ENCODE measurements at regions not wholly inside any gene's neighbourhood (a gene's known extent, or its start where the extent isn't known, plus 50 kb on each side); places are given as distances from the start of the nearest gene placed in this dataset.

GRCh38 chr18:40049716-40050115 lies 1905.3 kb upstream of the PIK3C3 start:
- Histone ChIP-seq H3K9me3 (replicated peaks; ENCODE audit: control insufficient read depth, insufficient read depth, low read length) (no peaks in the 10 kb centered on the region), H3K9me1 (replicated peaks; ENCODE audit: control insufficient read depth, extremely low read depth, insufficient read depth, low read length) (no peaks in the 10 kb centered on the region), H3K79me2 (ENCODE audit: control insufficient read depth, insufficient read depth, low read length) (no peaks in the 10 kb centered on the region), H3K27me3 (ENCODE audit: control insufficient read depth in 2 of 2, insufficient read depth in 2 of 2, low read length in 2 of 2) (no peaks in the 10 kb centered on the region), H3K9ac (replicated peaks; ENCODE audit: extremely low read depth, insufficient read depth, low read length) (no peak overlapping the region), H3K4me2 (ENCODE audit: insufficient read depth, low read length) (no peak overlapping the region), H4K20me1 (replicated peaks; ENCODE audit: control insufficient read depth, extremely low read depth, insufficient read depth, low read length) (no peaks in the 10 kb centered on the region), H3K4me1 (ENCODE audit: control insufficient read depth, extremely low read depth, insufficient read depth, low read length) (no peaks in the 10 kb centered on the region), H2AFZ (ENCODE audit: low read depth, low read length) (no peak overlapping the region), H3K27ac (ENCODE audit: insufficient read depth, low read depth, low read length) (no peak overlapping the region), H3K4me3 (replicated peaks in 1 of 3; ENCODE audit: insufficient read depth in 1 of 3, low read depth in 1 of 3, low read length in 3 of 3) (no peak overlapping the region), H3K36me3 (ENCODE audit: control insufficient read depth in 2 of 2, extremely low read depth in 1 of 2, insufficient read depth in 2 of 2, low read length in 2 of 2) (no peaks in the 10 kb centered on the region)
- ChIA-PET POLR2A (no interaction called here), CTCF (no interaction called here)
- no TSS peak for BruUV-seq (replicated peaks)
- dilution Hi-C loops (cut with MboI; ENCODE audit: extremely low pct_ligation_motif_present, low sequenced_read_pairs), result no loop called here
- intact Hi-C loops (cut with micrococcal nuclease), result no loop called here
- no peak for TF ChIP-seq JUN (IDR thresholded peaks at IDR 0.05; ENCODE audit: borderline replicate concordance, insufficient read depth, insufficient read length, low read depth)
- no peak for TF ChIP-seq POLR2A (IDR thresholded peaks at IDR 0.05; ENCODE audit: low read depth, low read length)
- TF ChIP-seq POLR2AphosphoS5 (IDR thresholded peaks at IDR 0.05; ENCODE audit: insufficient read depth, low read depth, low read length), result no peak
- no peak for TF ChIP-seq GATA2 (IDR thresholded peaks at IDR 0.05; ENCODE audit: insufficient read depth, insufficient read length, low read depth, low read length)
- TF ChIP-seq EZH2 (IDR thresholded peaks at IDR 0.05; ENCODE audit: borderline replicate concordance, low read depth, low read length, severe bottlenecking), result no peak
- no peak for TF ChIP-seq FOS (IDR thresholded peaks at IDR 0.05; ENCODE audit: borderline replicate concordance, insufficient read depth, low read length)
- TF ChIP-seq MYC (IDR thresholded peaks at IDR 0.05; ENCODE audit: low read depth, low read length), result no peak
- TF ChIP-seq, protein P1, sequence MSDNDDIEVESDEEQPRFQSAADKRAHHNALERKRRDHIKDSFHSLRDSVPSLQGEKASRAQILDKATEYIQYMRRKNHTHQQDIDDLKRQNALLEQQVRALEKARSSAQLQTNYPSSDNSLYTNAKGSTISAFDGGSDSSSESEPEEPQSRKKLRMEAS (IDR thresholded peaks at IDR 0.05; ENCODE audit: insufficient read depth, insufficient read length), result no peak
- TF ChIP-seq, protein P2, sequence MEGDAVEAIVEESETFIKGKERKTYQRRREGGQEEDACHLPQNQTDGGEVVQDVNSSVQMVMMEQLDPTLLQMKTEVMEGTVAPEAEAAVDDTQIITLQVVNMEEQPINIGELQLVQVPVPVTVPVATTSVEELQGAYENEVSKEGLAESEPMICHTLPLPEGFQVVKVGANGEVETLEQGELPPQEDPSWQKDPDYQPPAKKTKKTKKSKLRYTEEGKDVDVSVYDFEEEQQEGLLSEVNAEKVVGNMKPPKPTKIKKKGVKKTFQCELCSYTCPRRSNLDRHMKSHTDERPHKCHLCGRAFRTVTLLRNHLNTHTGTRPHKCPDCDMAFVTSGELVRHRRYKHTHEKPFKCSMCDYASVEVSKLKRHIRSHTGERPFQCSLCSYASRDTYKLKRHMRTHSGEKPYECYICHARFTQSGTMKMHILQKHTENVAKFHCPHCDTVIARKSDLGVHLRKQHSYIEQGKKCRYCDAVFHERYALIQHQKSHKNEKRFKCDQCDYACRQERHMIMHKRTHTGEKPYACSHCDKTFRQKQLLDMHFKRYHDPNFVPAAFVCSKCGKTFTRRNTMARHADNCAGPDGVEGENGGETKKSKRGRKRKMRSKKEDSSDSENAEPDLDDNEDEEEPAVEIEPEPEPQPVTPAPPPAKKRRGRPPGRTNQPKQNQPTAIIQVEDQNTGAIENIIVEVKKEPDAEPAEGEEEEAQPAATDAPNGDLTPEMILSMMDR (IDR thresholded peaks at IDR 0.05; ENCODE audit: extremely low read depth in 1 of 2, insufficient read depth in 1 of 2, low read depth in 1 of 2, low read length in 2 of 2), result no peak
- FAIRE-seq, result no peak
- DNase-seq (ENCODE audit: low read depth, low spot score), result no peak

All from endothelial cell of umbilical vein (primary cell).